Astrocyte of the hippocampus (primary cell): ENCODE measurements at regions not wholly inside any gene's neighbourhood (a gene's known extent, or its start where the extent isn't known, plus 50 kb on each side); places are given as distances from the start of the nearest gene placed in this dataset.
"Not testable (repeated sequence)": the region's sequence is repeated elsewhere in the genome, so short reads cannot be mapped to it uniquely, and the experiment has no call there.

ENCODE experiments used
- DNase-seq: peaks from one replicate; pipeline ENCODE4 v3.0.0; 2011; ENCODE audit warnings: low read depth, low spot score

DNA sequence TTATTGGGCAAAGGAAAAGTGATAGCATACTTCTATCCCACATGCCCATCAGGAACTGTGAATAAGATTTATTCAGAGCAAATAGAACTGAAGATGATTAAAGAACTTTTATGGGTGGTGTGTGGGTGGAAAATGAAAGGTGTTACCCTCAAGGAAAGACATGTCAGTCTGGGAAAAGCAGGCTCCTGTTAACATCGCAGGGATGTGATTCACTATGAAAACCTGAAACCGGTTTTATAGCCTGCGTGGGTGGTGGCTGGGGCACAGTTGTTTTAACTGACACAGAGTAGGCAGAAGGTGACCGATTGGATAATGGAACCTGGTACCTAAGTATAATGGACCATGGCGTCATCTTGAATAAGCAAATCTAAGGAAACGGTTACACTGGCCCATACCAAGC lies 61.3 kb upstream of the CASK start:
- no peak for DNase-seq

GRCh38 chrX:41982953-41983352 lies 59.6 kb upstream of the CASK start:
- no peak for DNase-seq

DNA sequence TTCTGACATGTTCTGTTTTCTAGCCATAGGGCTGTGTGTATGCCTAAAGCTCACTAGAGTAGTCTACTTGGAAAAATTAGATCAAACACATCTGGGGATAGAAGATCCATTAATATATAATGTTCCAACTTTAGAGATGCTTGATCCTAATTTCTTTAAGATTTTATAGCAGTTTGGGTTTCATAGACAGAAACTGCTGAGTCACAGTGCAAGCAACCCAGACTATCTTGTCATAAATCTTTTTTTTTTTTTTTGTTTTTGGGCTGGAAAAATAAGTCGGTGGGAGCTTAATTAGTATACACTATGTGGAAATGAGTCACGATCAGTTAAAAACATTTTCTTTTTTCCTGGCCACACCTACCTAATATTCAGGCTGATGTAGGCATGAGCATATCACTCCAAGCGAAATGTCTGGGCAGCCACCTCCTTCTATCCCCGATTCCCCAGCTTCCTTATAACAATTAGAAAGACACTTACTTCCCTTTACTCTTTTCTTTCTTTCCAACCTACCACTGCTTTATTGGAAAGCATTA lies 58.2 kb upstream of the CASK start:
- DNase-seq: no peak

DNA sequence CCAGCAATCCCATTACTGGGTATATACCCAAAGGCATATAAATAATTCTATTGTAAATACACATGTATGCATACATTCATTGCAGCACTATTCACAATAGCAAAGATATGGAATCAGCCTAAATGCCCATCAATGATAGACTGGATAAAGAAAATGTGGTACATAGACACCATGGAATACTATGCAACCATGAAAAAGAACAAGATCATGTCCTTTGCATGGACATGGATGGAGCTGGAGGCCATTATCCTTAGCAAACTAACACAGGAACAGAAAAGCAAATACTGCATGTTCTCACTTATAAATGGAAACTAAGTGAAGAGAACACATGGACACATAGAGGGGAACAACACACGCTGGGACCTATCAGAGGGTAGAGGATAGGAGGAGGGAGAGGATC lies 51.3 kb upstream of the CASK start:
- not testable (repeated sequence) for DNase-seq

- no peak for DNase-seq
These were observed 49.9 kb upstream of the CASK start for GRCh38 chrX:41973208-41973607.
